Activated CD4-positive, alpha-beta T cell treated with anti-CD3 and anti-CD28 coated beads, Interleukin-2, amount 10 ng/mL, durations not matched to agents 7 days and 5 days (primary cell): ENCODE measurements at regions not wholly inside any gene's neighbourhood (a gene's known extent, or its start where the extent isn't known, plus 50 kb on each side); places are given as distances from the start of the nearest gene placed in this dataset.

Experiments used
- CTCF ChIA-PET: fragments of 350-600 bp; sonication (Branson Sonifier 250); formaldehyde crosslinking; loops from one replicate; lab custom pipeline; 2021; ENCODE audit warnings: antibody characterized with exemption; lab: Charles Lee
- POLR2A ChIA-PET: fragments of 350-600 bp; sonication (Branson Sonifier 250); formaldehyde crosslinking; loops from one replicate; lab custom pipeline; 2021; ENCODE audit warnings: antibody characterized with exemption; lab: Charles Lee
- DNase-seq: peaks from one replicate; pipeline ENCODE4 v3.0.0-alpha.2; 2020
- H3K27ac Mint-ChIP-seq: one replicate; pipeline ENCODE4 v1.8.0; 2021; ENCODE audit warnings: mild to moderate bottlenecking, moderate library complexity, mixed read lengths
- H3K27me3 Mint-ChIP-seq: one replicate; pipeline ENCODE4 v1.8.0; 2021; ENCODE audit warnings: mixed read lengths
- H3K36me3 Mint-ChIP-seq: one replicate; pipeline ENCODE4 v1.8.0; 2021; ENCODE audit warnings: low read depth, mixed read lengths
- H3K4me1 Mint-ChIP-seq: one replicate; pipeline ENCODE4 v1.8.0; 2021; ENCODE audit warnings: mixed read lengths
- H3K4me3 Mint-ChIP-seq: one replicate; pipeline ENCODE4 v1.8.0; 2021; ENCODE audit warnings: mild to moderate bottlenecking, moderate library complexity, mixed read lengths
- H3K9me3 Mint-ChIP-seq: one replicate; pipeline ENCODE4 v1.8.0; 2021; ENCODE audit warnings: mixed read lengths

GRCh38 chr7:156105337-156106106, 293.3 kb upstream of the SHH start:
- DNase-seq = no peak
- no peak overlapping the region for H3K4me3 Mint-ChIP-seq
- ChIA-PET POLR2A (no interaction called here), CTCF (no interaction called here)
- no peaks in the 10 kb centered on the region for H3K27me3 Mint-ChIP-seq
- H3K4me1 Mint-ChIP-seq = no peaks in the 10 kb centered on the region
- H3K9me3 Mint-ChIP-seq = no peaks in the 10 kb centered on the region
- H3K36me3 Mint-ChIP-seq = no peaks in the 10 kb centered on the region
- H3K27ac Mint-ChIP-seq = no peak overlapping the region

DNA sequence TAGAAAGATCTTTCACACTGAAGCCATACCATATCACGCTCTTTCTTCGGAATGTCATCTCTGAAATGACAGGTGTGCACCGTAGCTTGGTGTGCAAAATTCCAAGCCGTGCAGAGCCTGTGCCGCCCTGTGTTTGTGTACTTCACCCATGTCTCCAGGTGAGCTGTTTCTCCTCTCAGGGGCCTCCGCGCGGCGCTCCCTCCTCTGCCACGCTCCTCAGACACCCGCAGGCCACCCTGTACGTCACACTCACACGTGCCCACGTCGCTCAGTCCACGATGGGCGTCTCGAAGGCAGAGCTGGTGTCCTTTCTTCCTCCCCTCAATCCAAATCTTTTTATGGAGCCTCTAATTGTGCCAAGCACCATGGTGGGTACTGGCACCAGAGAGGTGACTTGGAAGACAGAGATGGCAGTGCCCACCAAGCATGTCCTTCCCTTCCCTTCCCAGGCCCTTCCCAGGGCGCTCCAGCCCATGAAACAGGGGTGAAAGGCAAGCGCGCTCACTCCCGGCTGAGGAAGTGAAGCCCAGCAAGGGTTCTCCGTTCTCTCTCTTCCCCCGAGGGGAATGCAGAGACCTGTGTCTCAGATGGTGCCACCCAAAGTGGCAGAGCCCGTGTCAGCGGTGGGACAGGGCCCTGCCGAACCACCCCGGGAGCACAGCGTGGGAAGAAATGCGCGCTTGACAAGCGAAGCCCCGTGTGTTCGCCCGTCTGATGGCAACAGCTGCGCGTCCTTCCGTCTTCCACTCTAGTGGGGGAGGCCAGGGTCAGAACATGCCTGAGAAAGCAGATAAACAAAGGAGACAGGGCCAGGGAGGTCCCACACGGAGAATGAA, 292.5 kb upstream of the SHH start:
- no peak overlapping the region for H3K4me3 Mint-ChIP-seq
- ChIA-PET CTCF (no interaction called here), POLR2A (no interaction called here)
- no peak overlapping the region for H3K27ac Mint-ChIP-seq
- H3K36me3 Mint-ChIP-seq = no peaks in the 10 kb centered on the region
- no peak for DNase-seq
- H3K9me3 Mint-ChIP-seq = no peaks in the 10 kb centered on the region
- no peaks in the 10 kb centered on the region for H3K4me1 Mint-ChIP-seq
- H3K27me3 Mint-ChIP-seq = no peaks in the 10 kb centered on the region

GRCh38 chr7:156102267-156102666, 290.0 kb upstream of the SHH start:
- Mint-ChIP-seq H3K27ac (no peak overlapping the region), H3K36me3 (no peaks in the 10 kb centered on the region), H3K9me3 (no peaks in the 10 kb centered on the region), H3K4me3 (no peak overlapping the region), H3K4me1 (peaks cover 2% of the 10 kb centered on the region), H3K27me3 (no peaks in the 10 kb centered on the region)
- CTCF ChIA-PET = no interaction called here
- DNase-seq = no peak
- POLR2A ChIA-PET = no interaction called here

DNA sequence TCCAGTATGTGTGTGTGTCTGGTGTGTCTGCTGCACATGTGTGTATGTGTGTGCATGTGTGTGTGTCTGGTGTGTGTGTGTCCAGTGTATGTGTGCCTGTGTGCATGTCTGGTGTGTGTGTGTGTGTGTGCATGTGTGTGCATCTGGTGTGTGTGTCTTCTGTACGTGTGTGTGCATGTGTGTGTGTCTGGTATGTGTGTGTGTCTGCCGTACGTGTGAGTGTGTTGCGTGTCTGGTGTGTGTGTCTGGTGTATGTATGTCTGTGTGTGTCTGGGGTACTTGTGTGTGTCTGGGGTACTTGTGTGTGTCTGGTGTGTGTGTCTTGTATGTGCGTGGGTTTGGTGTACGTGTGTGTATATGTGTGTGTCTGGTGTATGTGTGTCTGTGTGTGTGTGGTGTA, 289.1 kb upstream of the SHH start:
- Mint-ChIP-seq H3K9me3 (no peaks in the 10 kb centered on the region), H3K4me3 (no peak overlapping the region), H3K27me3 (no peaks in the 10 kb centered on the region), H3K27ac (no peak overlapping the region), H3K4me1 (peaks cover 9% of the 10 kb centered on the region), H3K36me3 (no peaks in the 10 kb centered on the region)
- CTCF ChIA-PET = no interaction called here
- no peak for DNase-seq
- POLR2A ChIA-PET = no interaction called here

DNA sequence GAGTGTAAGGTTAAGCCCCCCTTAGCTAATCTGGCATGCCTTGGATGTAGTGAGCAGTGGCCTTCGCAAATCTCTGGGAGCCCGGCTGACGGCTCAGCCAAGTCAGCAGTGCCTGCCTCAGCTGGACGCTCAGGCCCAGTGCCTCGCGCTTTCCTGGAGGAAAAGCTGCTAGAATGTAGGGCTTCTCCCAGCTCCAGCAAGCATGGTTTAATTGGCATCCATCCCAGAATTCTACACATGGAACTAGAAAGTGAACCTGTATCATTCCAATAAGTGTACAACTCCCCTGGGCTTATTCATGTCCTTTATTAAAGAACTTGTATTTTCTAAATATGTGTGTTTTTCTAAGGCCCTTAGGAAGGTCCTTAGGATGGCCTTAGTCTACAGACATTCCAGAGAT, 287.8 kb upstream of the SHH start:
- POLR2A ChIA-PET = no interaction called here
- H3K36me3 Mint-ChIP-seq = no peaks in the 10 kb centered on the region

GRCh38 chr7:156099085-156099484, 286.8 kb upstream of the SHH start:
- Mint-ChIP-seq H3K9me3 (no peaks in the 10 kb centered on the region), H3K4me3 (no peak overlapping the region), H3K4me1 (peaks cover 21% of the 10 kb centered on the region), H3K27ac (no peak overlapping the region), H3K36me3 (no peaks in the 10 kb centered on the region), H3K27me3 (no peaks in the 10 kb centered on the region)
- DNase-seq = no peak
- CTCF ChIA-PET = no interaction called here
- POLR2A ChIA-PET = no interaction called here

More for the DNA sequence above, 287.8 kb upstream of the SHH start:
- CTCF ChIA-PET = no interaction called here
- H3K4me1 Mint-ChIP-seq = peaks cover 21% of the 10 kb centered on the region
- H3K4me3 Mint-ChIP-seq = no peak overlapping the region
- no peak overlapping the region for H3K27ac Mint-ChIP-seq
- DNase-seq = no peak
- H3K9me3 Mint-ChIP-seq = no peaks in the 10 kb centered on the region
- H3K27me3 Mint-ChIP-seq = no peaks in the 10 kb centered on the region

GRCh38 chr7:156096771-156097538, 284.7 kb upstream of the SHH start:
- H3K36me3 Mint-ChIP-seq = no peaks in the 10 kb centered on the region
- POLR2A ChIA-PET = no interaction called here
- H3K27me3 Mint-ChIP-seq = no peaks in the 10 kb centered on the region
- peaks cover 2% of the 10 kb centered on the region for H3K9me3 Mint-ChIP-seq
- no peak overlapping the region for H3K4me3 Mint-ChIP-seq
- peak overlapping the region; percentile 86 for H3K27ac Mint-ChIP-seq
- CTCF ChIA-PET = no interaction called here
- peaks cover 21% of the 10 kb centered on the region for H3K4me1 Mint-ChIP-seq
- no peak for DNase-seq

- Mint-ChIP-seq H3K4me3 (peak overlapping the region; percentile 7), H3K4me1 (peaks cover 25% of the 10 kb centered on the region), H3K36me3 (no peaks in the 10 kb centered on the region), H3K27me3 (no peaks in the 10 kb centered on the region), H3K9me3 (peaks cover 2% of the 10 kb centered on the region), H3K27ac (peak overlapping the region; percentile 86)
- peak; percentile 36 for DNase-seq
- ChIA-PET CTCF (no interaction called here), POLR2A (no interaction called here)
Observed at GRCh38 chr7:156095908-156096539, 283.8 kb upstream of the SHH start.

DNA sequence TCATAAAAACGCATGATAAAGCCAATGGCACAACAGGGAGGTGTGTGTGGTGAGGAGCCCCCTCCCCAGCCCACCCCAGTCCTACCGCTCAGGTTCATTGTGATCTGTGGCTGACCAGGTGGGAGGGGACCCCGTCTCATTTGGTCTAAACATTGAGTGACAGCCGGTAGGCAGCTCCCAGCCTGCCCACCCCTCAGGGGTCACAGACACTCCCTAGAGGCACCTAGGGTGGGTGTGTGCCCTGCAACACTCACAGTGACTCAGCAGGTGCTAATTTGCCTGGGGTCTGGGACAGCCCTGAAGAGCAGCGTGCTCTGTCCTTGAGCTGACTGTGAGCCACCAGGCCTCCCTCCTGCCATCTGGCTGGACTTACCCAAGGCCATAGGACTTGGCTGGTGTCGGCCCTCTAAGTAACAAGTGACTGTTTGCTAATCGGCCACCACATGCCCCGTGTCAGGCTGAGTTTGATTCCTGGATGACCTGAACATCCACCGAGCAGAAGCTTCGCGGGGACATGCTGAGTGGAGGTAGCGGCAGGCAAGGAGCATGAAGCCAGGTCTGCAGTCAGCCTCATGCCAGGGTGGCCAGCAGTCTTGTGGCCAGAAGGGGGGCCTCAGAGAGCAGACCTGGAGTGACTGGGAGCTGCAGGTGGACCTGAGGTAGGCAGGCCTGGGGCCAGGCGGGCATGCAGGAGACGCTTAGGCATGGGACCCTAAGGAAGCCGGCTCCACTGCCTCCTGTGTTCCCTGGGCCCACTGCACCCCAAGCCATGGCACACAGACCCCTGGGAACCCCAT, 282.3 kb upstream of the SHH start:
- H3K27ac Mint-ChIP-seq = no peak overlapping the region
- H3K9me3 Mint-ChIP-seq = peaks cover 2% of the 10 kb centered on the region
- ChIA-PET POLR2A (no interaction called here), CTCF (interaction anchor here (0.6 kb wide), 1 partner anchor 12 kb away, joined by 3 read pairs; no protein-coding TSS in a partner anchor)
- no peak overlapping the region for H3K4me3 Mint-ChIP-seq
- DNase-seq = no peak
- peaks cover 25% of the 10 kb centered on the region for H3K4me1 Mint-ChIP-seq
- no peaks in the 10 kb centered on the region for H3K36me3 Mint-ChIP-seq
- H3K27me3 Mint-ChIP-seq = no peaks in the 10 kb centered on the region

- H3K4me1 Mint-ChIP-seq = peaks cover 23% of the 10 kb centered on the region
- ChIA-PET CTCF (interaction anchor here (0.6 kb wide), 1 partner anchor 218 kb away, joined by 3 read pairs; no protein-coding TSS in a partner anchor), POLR2A (no interaction called here)
- no peaks in the 10 kb centered on the region for H3K36me3 Mint-ChIP-seq
- peaks cover 2% of the 10 kb centered on the region for H3K9me3 Mint-ChIP-seq
- no peak overlapping the region for H3K27ac Mint-ChIP-seq
- no peak overlapping the region for H3K4me3 Mint-ChIP-seq
- no peak for DNase-seq
- no peaks in the 10 kb centered on the region for H3K27me3 Mint-ChIP-seq
Observed at GRCh38 chr7:156092307-156092706, 280.0 kb upstream of the SHH start.

DNA sequence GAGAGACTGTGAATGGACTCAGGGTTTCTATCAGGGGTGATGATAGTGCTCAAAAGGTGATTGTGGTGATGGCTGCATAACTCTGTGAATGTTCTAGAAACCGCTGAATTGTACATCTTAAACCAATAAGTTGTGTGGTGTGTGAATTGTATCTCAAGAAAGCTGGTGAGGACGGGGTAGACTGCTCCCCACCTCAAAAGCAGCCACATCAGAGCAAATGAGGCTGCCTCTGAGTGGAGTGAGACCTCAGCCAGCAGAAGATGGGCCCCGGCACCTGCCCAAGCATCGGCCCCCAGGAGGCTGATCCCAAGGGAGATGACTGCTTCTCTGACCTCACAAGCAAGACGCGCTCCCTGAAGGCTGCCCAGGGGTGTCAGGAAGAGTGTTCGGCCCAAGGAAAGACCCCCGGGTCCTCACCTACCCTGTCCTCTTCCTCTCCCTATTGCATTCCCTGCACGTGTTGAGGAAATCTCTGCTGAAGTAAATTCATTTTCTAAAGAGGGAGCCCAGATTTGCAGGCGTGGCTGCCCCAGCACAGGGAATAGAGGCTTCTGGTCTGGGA, 279.3 kb upstream of the SHH start:
- peaks cover 18% of the 10 kb centered on the region for H3K4me1 Mint-ChIP-seq
- ChIA-PET CTCF (no interaction called here), POLR2A (no interaction called here)
- peaks cover 2% of the 10 kb centered on the region for H3K9me3 Mint-ChIP-seq
- no peaks in the 10 kb centered on the region for H3K36me3 Mint-ChIP-seq
- H3K27me3 Mint-ChIP-seq = no peaks in the 10 kb centered on the region
- H3K4me3 Mint-ChIP-seq = no peak overlapping the region
- DNase-seq = no peak
- H3K27ac Mint-ChIP-seq = no peak overlapping the region

GRCh38 chr7:156090988-156091387, 278.7 kb upstream of the SHH start:
- ChIA-PET POLR2A (no interaction called here), CTCF (no interaction called here)
- DNase-seq = no peak
- Mint-ChIP-seq H3K9me3 (peaks cover 2% of the 10 kb centered on the region), H3K27me3 (no peaks in the 10 kb centered on the region), H3K36me3 (no peaks in the 10 kb centered on the region), H3K4me3 (no peak overlapping the region), H3K27ac (no peak overlapping the region), H3K4me1 (peaks cover 12% of the 10 kb centered on the region)
